ENCODE measurements at regions not wholly inside any gene's neighbourhood (a gene's known extent, or its start where the extent isn't known, plus 50 kb on each side); places are given as distances from the start of the nearest gene placed in this dataset.

DNA sequence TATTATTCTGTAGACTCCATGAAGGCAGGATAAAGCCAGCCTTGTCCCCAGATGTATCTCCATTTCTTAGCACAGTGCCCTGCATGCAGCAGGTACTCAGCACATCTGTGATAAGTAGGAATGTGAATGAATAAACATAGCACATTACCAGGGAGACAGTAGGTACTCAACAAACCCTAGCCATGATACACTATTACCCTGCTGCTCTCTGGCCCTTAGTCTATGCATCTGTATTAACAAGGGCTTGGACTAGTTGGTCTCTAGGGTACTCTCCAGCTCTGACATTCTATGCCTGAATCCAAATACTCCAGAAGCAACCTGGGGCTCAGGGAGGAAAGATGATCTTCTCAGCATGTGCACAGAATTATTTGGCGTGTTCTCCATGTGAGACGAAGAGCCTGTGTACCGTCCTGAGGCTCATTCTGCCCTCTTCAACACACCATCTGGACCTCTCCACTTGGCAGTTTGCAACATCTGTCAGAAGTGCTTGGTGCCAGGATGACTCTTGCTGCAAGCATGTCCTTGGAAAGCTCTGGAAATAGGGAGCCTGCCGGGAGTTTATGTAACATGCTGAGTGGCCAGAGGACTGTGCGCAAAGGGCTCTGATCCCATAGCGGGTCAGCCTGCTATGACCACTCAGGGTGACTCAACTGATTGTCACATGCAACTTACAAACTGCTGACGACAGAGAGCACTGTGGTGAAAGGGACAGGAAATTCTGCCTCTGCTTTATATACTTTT is 228.2 kb upstream of the USP24 start (continued):
- TF ChIP-seq ZFP82 (CRISPR knock-in tag; IDR thresholded peaks at IDR 0.05; ENCODE audit: borderline replicate concordance) = no peak
- TF ChIP-seq SUZ12 (IDR thresholded peaks at IDR 0.05; ENCODE audit: low read depth, low read length) = no peak
- no peak for TF ChIP-seq GABPB1 (CRISPR knock-in tag; IDR thresholded peaks at IDR 0.05)
- TF ChIP-seq, protein P1, sequence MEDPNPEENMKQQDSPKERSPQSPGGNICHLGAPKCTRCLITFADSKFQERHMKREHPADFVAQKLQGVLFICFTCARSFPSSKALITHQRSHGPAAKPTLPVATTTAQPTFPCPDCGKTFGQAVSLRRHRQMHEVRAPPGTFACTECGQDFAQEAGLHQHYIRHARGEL (CRISPR knock-in tag; IDR thresholded peaks at IDR 0.05) = no peak
- no peak for TF ChIP-seq GZF1 (CRISPR knock-in tag; IDR thresholded peaks at IDR 0.05)
- no peak for TF ChIP-seq E2F5 (CRISPR knock-in tag; conservative IDR thresholded peaks at IDR 0.05)
- no peak for TF ChIP-seq ZNF260 (CRISPR knock-in tag; IDR thresholded peaks at IDR 0.05; ENCODE audit: borderline replicate concordance, low read depth)
- no peak for TF ChIP-seq ZNF317 (CRISPR knock-in tag; IDR thresholded peaks at IDR 0.05)
- TF ChIP-seq, protein P2, sequence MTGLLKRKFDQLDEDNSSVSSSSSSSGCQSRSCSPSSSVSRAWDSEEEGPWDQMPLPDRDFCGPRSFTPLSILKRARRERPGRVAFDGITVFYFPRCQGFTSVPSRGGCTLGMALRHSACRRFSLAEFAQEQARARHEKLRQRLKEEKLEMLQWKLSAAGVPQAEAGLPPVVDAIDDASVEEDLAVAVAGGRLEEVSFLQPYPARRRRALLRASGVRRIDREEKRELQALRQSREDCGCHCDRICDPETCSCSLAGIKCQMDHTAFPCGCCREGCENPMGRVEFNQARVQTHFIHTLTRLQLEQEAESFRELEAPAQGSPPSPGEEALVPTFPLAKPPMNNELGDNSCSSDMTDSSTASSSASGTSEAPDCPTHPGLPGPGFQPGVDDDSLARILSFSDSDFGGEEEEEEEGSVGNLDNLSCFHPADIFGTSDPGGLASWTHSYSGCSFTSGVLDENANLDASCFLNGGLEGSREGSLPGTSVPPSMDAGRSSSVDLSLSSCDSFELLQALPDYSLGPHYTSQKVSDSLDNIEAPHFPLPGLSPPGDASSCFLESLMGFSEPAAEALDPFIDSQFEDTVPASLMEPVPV (CRISPR knock-in tag; IDR thresholded peaks at IDR 0.05) = no peak
- no peak for TF ChIP-seq GMEB1 (CRISPR knock-in tag; IDR thresholded peaks at IDR 0.05; ENCODE audit: borderline replicate concordance)
- no peak for TF ChIP-seq STAG1 (CRISPR knock-in tag; IDR thresholded peaks at IDR 0.05)
- 0 out of 2 replicates have a peak, but pooled peaks have one; percentile 34 for TF ChIP-seq SAP130 (CRISPR knock-in tag; IDR thresholded peaks at IDR 0.05; ENCODE audit: low read depth)
- no peak for TF ChIP-seq ASH2L (IDR thresholded peaks at IDR 0.05; ENCODE audit: insufficient read length, low read depth, low read length)
- TF ChIP-seq, protein P3, sequence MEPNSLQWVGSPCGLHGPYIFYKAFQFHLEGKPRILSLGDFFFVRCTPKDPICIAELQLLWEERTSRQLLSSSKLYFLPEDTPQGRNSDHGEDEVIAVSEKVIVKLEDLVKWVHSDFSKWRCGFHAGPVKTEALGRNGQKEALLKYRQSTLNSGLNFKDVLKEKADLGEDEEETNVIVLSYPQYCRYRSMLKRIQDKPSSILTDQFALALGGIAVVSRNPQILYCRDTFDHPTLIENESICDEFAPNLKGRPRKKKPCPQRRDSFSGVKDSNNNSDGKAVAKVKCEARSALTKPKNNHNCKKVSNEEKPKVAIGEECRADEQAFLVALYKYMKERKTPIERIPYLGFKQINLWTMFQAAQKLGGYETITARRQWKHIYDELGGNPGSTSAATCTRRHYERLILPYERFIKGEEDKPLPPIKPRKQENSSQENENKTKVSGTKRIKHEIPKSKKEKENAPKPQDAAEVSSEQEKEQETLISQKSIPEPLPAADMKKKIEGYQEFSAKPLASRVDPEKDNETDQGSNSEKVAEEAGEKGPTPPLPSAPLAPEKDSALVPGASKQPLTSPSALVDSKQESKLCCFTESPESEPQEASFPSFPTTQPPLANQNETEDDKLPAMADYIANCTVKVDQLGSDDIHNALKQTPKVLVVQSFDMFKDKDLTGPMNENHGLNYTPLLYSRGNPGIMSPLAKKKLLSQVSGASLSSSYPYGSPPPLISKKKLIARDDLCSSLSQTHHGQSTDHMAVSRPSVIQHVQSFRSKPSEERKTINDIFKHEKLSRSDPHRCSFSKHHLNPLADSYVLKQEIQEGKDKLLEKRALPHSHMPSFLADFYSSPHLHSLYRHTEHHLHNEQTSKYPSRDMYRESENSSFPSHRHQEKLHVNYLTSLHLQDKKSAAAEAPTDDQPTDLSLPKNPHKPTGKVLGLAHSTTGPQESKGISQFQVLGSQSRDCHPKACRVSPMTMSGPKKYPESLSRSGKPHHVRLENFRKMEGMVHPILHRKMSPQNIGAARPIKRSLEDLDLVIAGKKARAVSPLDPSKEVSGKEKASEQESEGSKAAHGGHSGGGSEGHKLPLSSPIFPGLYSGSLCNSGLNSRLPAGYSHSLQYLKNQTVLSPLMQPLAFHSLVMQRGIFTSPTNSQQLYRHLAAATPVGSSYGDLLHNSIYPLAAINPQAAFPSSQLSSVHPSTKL (CRISPR knock-in tag; IDR thresholded peaks at IDR 0.05) = peak; percentile 68
- no peak for TF ChIP-seq ZNF737 (CRISPR knock-in tag; IDR thresholded peaks at IDR 0.05; ENCODE audit: borderline replicate concordance)
- TF ChIP-seq SP140L (CRISPR knock-in tag; IDR thresholded peaks at IDR 0.05; ENCODE audit: borderline replicate concordance) = no peak
- 0 out of 2 replicates have a peak, but pooled peaks have one; percentile 30 for TF ChIP-seq CREB1 (IDR thresholded peaks at IDR 0.05)
- no peak for TF ChIP-seq CREB1 (CRISPR knock-in tag; IDR thresholded peaks at IDR 0.05)
- no peak for TF ChIP-seq ZFP1 (CRISPR knock-in tag; IDR thresholded peaks at IDR 0.05)
- no peak for TF ChIP-seq HOMEZ (CRISPR knock-in tag; IDR thresholded peaks at IDR 0.05; ENCODE audit: low read depth)
